D721Med (cell line): ENCODE measurements at regions not wholly inside any gene's neighbourhood (a gene's known extent, or its start where the extent isn't known, plus 50 kb on each side); places are given as distances from the start of the nearest gene placed in this dataset.

Experiments
- DNase-seq: peaks from one replicate; pipeline ENCODE4 v3.0.0; 2011; ENCODE audit warnings: low spot score; ENCODE audit not compliant: insufficient read length
- FAIRE-seq: peaks from 2 replicates; lab custom pipeline; 2011; peaks lifted over from hg19 to GRCh38; lab: Jason Lieb, UNC
- CTCF ChIP-seq: IDR thresholded peaks from 2 replicates; pipeline ENCODE4 v1.5.1; 2012; ENCODE audit warnings: mild to moderate bottlenecking, control low read depth; ENCODE audit not compliant: insufficient read depth; ENCODE audit errors: missing control alignments

DNA sequence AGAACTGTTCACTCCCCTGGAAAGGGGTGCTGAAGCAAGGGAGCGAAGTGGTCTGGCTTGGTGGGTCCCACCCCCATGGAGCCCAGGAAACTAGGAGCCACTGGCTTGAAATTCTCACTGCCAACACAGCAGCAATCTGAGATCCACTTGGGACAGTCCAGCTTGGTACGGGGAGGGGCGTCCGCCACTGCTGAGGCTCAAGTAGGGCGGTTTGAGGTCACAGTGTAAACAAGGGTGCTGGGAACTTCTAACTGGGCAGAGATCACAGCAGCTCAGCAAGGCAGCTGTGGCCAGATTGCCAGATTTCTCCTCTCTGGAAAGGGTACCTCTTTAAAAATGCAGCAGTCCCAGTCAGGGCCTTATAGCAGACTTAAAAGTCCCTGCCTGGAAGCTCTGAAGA is 53.9 kb upstream of the GALNTL6 start:
- TF ChIP-seq CTCF: no peak
- FAIRE-seq (no peak), DNase-seq (no peak)

DNA sequence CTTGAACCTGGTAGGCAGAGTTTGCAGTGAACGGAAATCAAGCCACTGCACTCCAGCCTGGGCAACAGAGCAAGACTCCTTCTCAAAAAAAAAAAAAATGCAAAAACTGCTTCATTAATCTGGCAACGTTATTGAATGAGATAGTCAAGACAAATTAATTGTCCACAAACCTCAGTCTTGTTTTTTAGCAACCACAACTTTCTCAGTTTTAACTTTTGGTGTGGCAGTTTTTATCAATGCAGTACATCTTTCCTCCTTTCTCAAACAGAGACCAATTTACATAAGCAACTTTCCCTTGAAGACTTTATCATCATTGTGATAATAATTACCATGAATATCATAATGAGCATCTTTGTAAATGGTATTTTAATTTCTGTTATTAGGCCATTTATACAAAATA is 61.7 kb upstream of the GALNTL6 start:
- FAIRE-seq: no peak

DNA sequence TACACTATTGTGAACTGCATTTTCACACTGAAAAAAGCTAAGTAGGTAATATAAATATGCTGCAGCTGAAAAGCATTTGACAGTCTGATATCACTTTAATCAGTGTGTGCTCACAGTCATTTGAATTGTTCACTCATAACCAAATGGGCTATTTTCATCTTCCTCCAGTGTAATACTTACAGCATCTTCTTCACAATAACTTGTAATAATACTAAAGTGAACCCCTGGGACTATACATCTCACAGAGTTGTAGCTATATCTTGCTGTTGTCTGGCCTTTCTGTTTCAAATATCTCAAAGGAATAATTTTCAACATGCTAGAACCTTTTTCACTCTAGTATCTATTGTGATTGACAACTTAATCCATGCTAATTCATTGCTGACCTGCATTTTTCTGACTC is 66.8 kb upstream of the GALNTL6 start:
- DNase-seq (no peak), FAIRE-seq (no peak)
- TF ChIP-seq CTCF: no peak

More for the DNA sequence above, 61.7 kb upstream of the GALNTL6 start:
- no peak for DNase-seq
- TF ChIP-seq CTCF: no peak

- TF ChIP-seq CTCF: no peak
- FAIRE-seq: no peak
Observed at GRCh38 chr4:171742436-171742835, 70.8 kb upstream of the GALNTL6 start.

GRCh38 chr4:171727185-171727584 is 86.0 kb upstream of the GALNTL6 start:
- TF ChIP-seq CTCF: no peak
- DNase-seq: no peak
- no peak for FAIRE-seq

More at GRCh38 chr4:171742436-171742835, 70.8 kb upstream of the GALNTL6 start:
- no peak for DNase-seq

GRCh38 chr4:171721937-171722336 is 91.3 kb upstream of the GALNTL6 start:
- DNase-seq: no peak
- FAIRE-seq: no peak
- no peak for TF ChIP-seq CTCF

DNA sequence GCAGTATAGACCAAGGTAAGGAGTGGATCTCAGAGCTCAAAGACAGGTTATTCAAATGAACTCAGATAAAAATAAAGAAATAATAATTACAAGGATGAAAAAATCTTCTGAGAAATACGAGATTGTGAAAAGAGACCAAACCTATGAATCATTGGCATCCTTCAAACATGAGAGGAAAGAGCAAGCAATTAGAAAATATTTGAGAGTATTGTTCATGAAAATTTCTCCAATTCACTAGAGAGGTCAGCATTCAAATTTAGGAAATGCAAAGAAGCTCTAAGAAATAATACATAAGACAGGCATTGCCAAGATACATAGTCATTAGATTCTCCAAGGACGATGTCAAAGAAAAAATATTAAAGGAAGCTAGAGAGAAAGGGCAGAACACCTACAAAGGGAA is 93.5 kb upstream of the GALNTL6 start:
- DNase-seq (no peak), FAIRE-seq (no peak)
- no peak for TF ChIP-seq CTCF
